ENCODE measurements at regions not wholly inside any gene's neighbourhood (a gene's known extent, or its start where the extent isn't known, plus 50 kb on each side); places are given as distances from the start of the nearest gene placed in this dataset.

- Histone ChIP-seq H3K9me1 (ENCODE audit: control insufficient read depth, extremely low read depth, insufficient read depth, low read length) (no peaks in the 10 kb centered on the region), H3K4me2 (ENCODE audit: control insufficient read depth, extremely low read depth, insufficient read depth, low read depth, low read length) (no peak overlapping the region), H3K79me2 (ENCODE audit: control insufficient read depth, insufficient read depth, low read length) (no peaks in the 10 kb centered on the region), H3K9ac (ENCODE audit: control insufficient read depth, extremely low read depth, insufficient read depth, low read length) (no peak overlapping the region), H3K27ac (ENCODE audit: control insufficient read depth, insufficient read depth, low read length) (no peak overlapping the region), H3K9me3 (ENCODE audit: control insufficient read depth, low read depth, low read length) (no peaks in the 10 kb centered on the region), H4K20me1 (ENCODE audit: control insufficient read depth, extremely low read depth, insufficient read depth, low read length) (no peaks in the 10 kb centered on the region), H3K36me3 (ENCODE audit: control insufficient read depth in 2 of 2, extremely low read depth in 1 of 2, insufficient read depth in 2 of 2, low read length in 2 of 2) (no peaks in the 10 kb centered on the region), H2AFZ (ENCODE audit: control insufficient read depth, low read length) (no peak overlapping the region), H3K27me3 (ENCODE audit: control insufficient read depth, extremely low read depth, insufficient read depth, low read length) (no peaks in the 10 kb centered on the region), H3K4me3 (ENCODE audit: control insufficient read depth in 2 of 3, extremely low read depth in 1 of 3, insufficient read depth in 2 of 3, low read depth in 1 of 3, low read length in 3 of 3) (no peak overlapping the region), H3K4me1 (ENCODE audit: control insufficient read depth, extremely low read depth, insufficient read depth, low read length) (peaks cover 4% of the 10 kb centered on the region)
- TF ChIP-seq EZH2 (IDR thresholded peaks at IDR 0.05; ENCODE audit: low read length), result no peak
- no peak for TF ChIP-seq CTCF (optimal IDR thresholded peaks at IDR 0.05 in 1 of 3, IDR thresholded peaks at IDR 0.05 in 1 of 3, conservative IDR thresholded peaks at IDR 0.05 in 1 of 3; ENCODE audit: extremely low read depth in 1 of 3, insufficient read depth in 2 of 3, low read length in 3 of 3)
- no peak for FAIRE-seq
- DNase-seq (ENCODE audit: low read depth, low spot score), result no peak
- dilution Hi-C loops (cut with MboI; ENCODE audit: extremely low pct_ligation_motif_present, low sequenced_read_pairs), result no loop called here
Measured at GRCh38 chr1:232531291-232531690, 98.6 kb downstream of the SIPA1L2 start.

- Histone ChIP-seq H3K9me3 (ENCODE audit: control insufficient read depth, low read depth, low read length) (no peaks in the 10 kb centered on the region), H3K27ac (ENCODE audit: control insufficient read depth, insufficient read depth, low read length) (no peak overlapping the region), H4K20me1 (ENCODE audit: control insufficient read depth, extremely low read depth, insufficient read depth, low read length) (no peaks in the 10 kb centered on the region), H3K36me3 (ENCODE audit: control insufficient read depth in 2 of 2, extremely low read depth in 1 of 2, insufficient read depth in 2 of 2, low read length in 2 of 2) (no peaks in the 10 kb centered on the region), H3K79me2 (ENCODE audit: control insufficient read depth, insufficient read depth, low read length) (no peaks in the 10 kb centered on the region), H3K9me1 (ENCODE audit: control insufficient read depth, extremely low read depth, insufficient read depth, low read length) (no peaks in the 10 kb centered on the region), H3K9ac (ENCODE audit: control insufficient read depth, extremely low read depth, insufficient read depth, low read length) (no peak overlapping the region), H3K4me1 (ENCODE audit: control insufficient read depth, extremely low read depth, insufficient read depth, low read length) (peaks cover 4% of the 10 kb centered on the region), H3K4me2 (ENCODE audit: control insufficient read depth, extremely low read depth, insufficient read depth, low read depth, low read length) (no peak overlapping the region), H2AFZ (ENCODE audit: control insufficient read depth, low read length) (no peak overlapping the region), H3K4me3 (ENCODE audit: control insufficient read depth in 2 of 3, extremely low read depth in 1 of 3, insufficient read depth in 2 of 3, low read depth in 1 of 3, low read length in 3 of 3) (no peak overlapping the region), H3K27me3 (ENCODE audit: control insufficient read depth, extremely low read depth, insufficient read depth, low read length) (no peaks in the 10 kb centered on the region)
- DNase-seq (ENCODE audit: low read depth, low spot score) (no peak), FAIRE-seq (peak; percentile 93)
- TF ChIP-seq EZH2 (IDR thresholded peaks at IDR 0.05; ENCODE audit: low read length) (no peak), CTCF (optimal IDR thresholded peaks at IDR 0.05 in 1 of 3, IDR thresholded peaks at IDR 0.05 in 1 of 3, conservative IDR thresholded peaks at IDR 0.05 in 1 of 3; ENCODE audit: extremely low read depth in 1 of 3, insufficient read depth in 2 of 3, low read length in 3 of 3) (peak in 2 of 3 experiments; percentile 3 to 13)
- dilution Hi-C loops (cut with MboI; ENCODE audit: extremely low pct_ligation_motif_present, low sequenced_read_pairs), result no loop called here
Measured at GRCh38 chr1:232529747-232530146, 100.2 kb downstream of the SIPA1L2 start.

Measured in keratinocyte (primary cell).